NCI-H2107 (cell line): ENCODE measurements at regions not wholly inside any gene's neighbourhood (a gene's known extent, or its start where the extent isn't known, plus 50 kb on each side); places are given as distances from the start of the nearest gene placed in this dataset.

Experiments
- DNase-seq: peaks from one replicate; lab custom pipeline; 2025; lab: John Stamatoyannopoulos, UW

- DNase-seq = no peak
These were observed 492.1 kb downstream of the LMO4 start for GRCh38 chr1:87820668-87821334.

GRCh38 chr1:87821335-87821697 lies 492.6 kb downstream of the LMO4 start:
- no peak for DNase-seq

- DNase-seq = no peak
These were observed 498.1 kb downstream of the LMO4 start for GRCh38 chr1:87826681-87827251.

- no peak for DNase-seq
These were observed 500.7 kb downstream of the LMO4 start for GRCh38 chr1:87829360-87829759.

GRCh38 chr1:87830432-87830978 lies 501.8 kb downstream of the LMO4 start:
- no peak for DNase-seq

- DNase-seq = no peak
These were observed 504.5 kb downstream of the LMO4 start for GRCh38 chr1:87833166-87833565.

- DNase-seq = no peak
These were observed 505.5 kb downstream of the LMO4 start for GRCh38 chr1:87834151-87834550.

GRCh38 chr1:87834941-87835340 lies 506.3 kb downstream of the LMO4 start:
- DNase-seq = no peak

- no peak for DNase-seq
These were observed 512.1 kb downstream of the LMO4 start for GRCh38 chr1:87840767-87841166.

- DNase-seq = no peak
These were observed 512.7 kb downstream of the LMO4 start for GRCh38 chr1:87841332-87841731.

GRCh38 chr1:87842156-87842555 lies 513.5 kb downstream of the LMO4 start:
- DNase-seq = no peak

GRCh38 chr1:87844251-87844650 lies 515.6 kb downstream of the LMO4 start:
- no peak for DNase-seq

- no peak for DNase-seq
These were observed 522.8 kb downstream of the LMO4 start for GRCh38 chr1:87851490-87851889.

GRCh38 chr1:87852410-87853161 lies 523.9 kb downstream of the LMO4 start:
- no peak for DNase-seq

- no peak for DNase-seq
These were observed 525.1 kb downstream of the LMO4 start for GRCh38 chr1:87853576-87854351.

GRCh38 chr1:87863317-87863716 lies 534.6 kb downstream of the LMO4 start:
- no peak for DNase-seq

- no peak for DNase-seq
These were observed 536.0 kb downstream of the LMO4 start for GRCh38 chr1:87864676-87865075.

- DNase-seq = no peak
These were observed 537.7 kb downstream of the LMO4 start for GRCh38 chr1:87866416-87866815.

- no peak for DNase-seq
These were observed 538.9 kb downstream of the LMO4 start for GRCh38 chr1:87867626-87868025.

- no peak for DNase-seq
These were observed 540.9 kb downstream of the LMO4 start for GRCh38 chr1:87869567-87869966.

- no peak for DNase-seq
These were observed 543.5 kb downstream of the LMO4 start for GRCh38 chr1:87872189-87872588.

- DNase-seq = no peak
These were observed 544.0 kb downstream of the LMO4 start for GRCh38 chr1:87872692-87873091.
